Common myeloid progenitor, CD34-positive (primary cell): ENCODE measurements at regions not wholly inside any gene's neighbourhood (a gene's known extent, or its start where the extent isn't known, plus 50 kb on each side); places are given as distances from the start of the nearest gene placed in this dataset.

Experiments used
- CTCF ChIA-PET: fragments of 350-600 bp; sonication (Branson Sonifier 250); formaldehyde crosslinking; loops from one replicate; lab custom pipeline; 2021; ENCODE audit warnings: antibody characterized with exemption; lab: Charles Lee
- POLR2A ChIA-PET: fragments of 350-600 bp; sonication (Branson Sonifier 250); formaldehyde crosslinking; loops from one replicate; lab custom pipeline; 2021; ENCODE audit warnings: antibody characterized with exemption; lab: Charles Lee
- DNase-seq, 3 donors: peaks; one replicate each; pipeline versions ENCODE4 v3.0.0 to v3.0.0-alpha.2; 2013
- H3K27ac ChIP-seq, 2 experiments: 1 replicate in 1 of 2; 2 replicates in 1 of 2; pipeline ENCODE4 v1.7.0; 2013; ENCODE audit warnings: inconsistent platforms in 2 of 2, low read length in 2 of 2, mild to moderate bottlenecking in 2 of 2, low read depth in 1 of 2, moderate library complexity in 1 of 2; ENCODE audit not compliant: severe bottlenecking in 2 of 2, insufficient read depth in 1 of 2, poor library complexity in 1 of 2
- H3K27me3 ChIP-seq, 5 experiments: replicated peaks in 2 of 5; 1 replicate in 3 of 5; 2 replicates in 2 of 5; pipeline versions ENCODE4 v1.6.1 to v1.7.0; 2013; ENCODE audit warnings: low read length in 4 of 5, mild to moderate bottlenecking in 2 of 5, moderate library complexity in 2 of 5, inconsistent platforms in 1 of 5; ENCODE audit not compliant: insufficient read depth in 5 of 5, control insufficient read depth in 4 of 5
- H3K36me3 ChIP-seq, 4 experiments: 1 replicate in 2 of 4; 2 replicates in 2 of 4; pipeline versions ENCODE4 v1.6.1 to v1.7.0; 2013; ENCODE audit warnings: low read length in 3 of 4, control low read depth in 1 of 4, mild to moderate bottlenecking in 1 of 4; ENCODE audit not compliant: control insufficient read depth in 4 of 4, insufficient read depth in 4 of 4
- H3K4me1 ChIP-seq, 4 experiments: 1 replicate in 3 of 4; 2 replicates in 1 of 4; pipeline versions ENCODE4 v1.6.1 to v1.7.1; 2013; ENCODE audit warnings: low read length in 3 of 4, mild to moderate bottlenecking in 3 of 4, control low read depth in 1 of 4, inconsistent platforms in 1 of 4, moderate library complexity in 1 of 4; ENCODE audit not compliant: control insufficient read depth in 4 of 4, insufficient read depth in 4 of 4; ENCODE audit errors: control extremely low read depth in 1 of 4
- H3K4me3 ChIP-seq, 7 experiments: 1 replicate in 4 of 7; 2 replicates in 3 of 7; pipeline versions ENCODE4 v1.5.1 to v1.7.0; 2013; ENCODE audit warnings: mild to moderate bottlenecking in 7 of 7, low read length in 6 of 7, moderate library complexity in 6 of 7, inconsistent platforms in 2 of 7, low read depth in 2 of 7, control low read depth in 1 of 7; ENCODE audit not compliant: insufficient read depth in 4 of 7, control insufficient read depth in 1 of 7; ENCODE audit errors: extremely low read depth in 1 of 7
- H3K9me3 ChIP-seq, 5 experiments: 1 replicate in 4 of 5; 2 replicates in 1 of 5; pipeline versions ENCODE4 v1.6.1 to v1.7.1; 2013; ENCODE audit warnings: low read length in 4 of 5, mild to moderate bottlenecking in 2 of 5, inconsistent platforms in 1 of 5, low read depth in 1 of 5, moderate library complexity in 1 of 5; ENCODE audit not compliant: control insufficient read depth in 4 of 5, insufficient read depth in 2 of 5; ENCODE audit errors: control extremely low read depth in 1 of 5
- WGBS: methylation state at CpG from one replicate; pipeline ENCODE4 v1.1.5; 2013; ENCODE audit not compliant: insufficient coverage; 5-methylcytosine and 5-hydroxymethylcytosine counted together

DNA sequence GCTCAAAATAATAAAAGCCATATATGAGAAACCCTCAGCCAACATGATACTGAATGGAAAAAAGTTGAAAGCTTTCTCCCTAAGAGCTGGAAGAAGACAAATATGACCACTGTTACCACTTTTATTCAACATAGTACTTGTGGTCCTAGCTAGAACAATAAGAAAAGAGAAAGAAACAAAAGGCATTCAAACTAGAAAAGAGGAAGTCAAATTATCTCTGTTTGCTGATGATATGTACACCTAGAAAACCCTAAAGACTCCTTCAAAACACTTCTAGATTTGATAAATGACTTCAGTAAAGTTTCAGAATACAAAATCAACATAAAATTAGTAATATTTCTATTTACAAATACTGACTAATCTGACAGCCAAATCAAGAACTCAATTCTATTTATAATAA lies 328.8 kb upstream of the GCFC2 start:
- ChIA-PET POLR2A (no interaction called here), CTCF (no interaction called here)
- Histone ChIP-seq H3K9me3 (no peaks in the 10 kb centered on the region), H3K36me3 (no peaks in the 10 kb centered on the region), H3K4me3 (no peak overlapping the region), H3K4me1 (no peaks in the 10 kb centered on the region), H3K27ac (no peak overlapping the region), H3K27me3 (no peaks in the 10 kb centered on the region)
- no peak for DNase-seq

DNA sequence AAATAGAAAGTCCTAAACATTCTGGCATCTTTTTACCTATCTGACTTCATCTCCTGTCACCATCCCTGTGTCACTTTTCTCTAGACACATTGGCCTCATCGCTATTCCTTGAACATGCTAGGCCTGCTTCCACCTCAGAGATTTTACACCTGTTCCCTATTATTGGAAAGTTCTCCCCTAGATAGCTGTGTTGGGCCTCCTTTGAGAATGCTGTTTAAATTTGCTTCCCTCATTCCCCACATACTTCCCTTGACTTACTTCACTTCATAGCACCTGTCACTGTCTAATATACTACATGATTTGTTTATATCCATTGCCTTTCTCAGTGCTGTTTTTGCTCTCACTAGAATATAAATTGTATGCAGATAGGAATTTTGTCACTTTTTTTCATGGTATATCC lies 317.0 kb upstream of the GCFC2 start:
- H3K36me3 ChIP-seq = no peaks in the 10 kb centered on the region
- no peak for DNase-seq
- no peaks in the 10 kb centered on the region for H3K9me3 ChIP-seq
- no peaks in the 10 kb centered on the region for H3K27me3 ChIP-seq
- no peak overlapping the region for H3K4me3 ChIP-seq
- WGBS = 100% methylated on average over 1 of the region's 1 CpG
- H3K27ac ChIP-seq = no peak overlapping the region
- CTCF ChIA-PET = no interaction called here
- POLR2A ChIA-PET = no interaction called here
- H3K4me1 ChIP-seq = no peaks in the 10 kb centered on the region

DNA sequence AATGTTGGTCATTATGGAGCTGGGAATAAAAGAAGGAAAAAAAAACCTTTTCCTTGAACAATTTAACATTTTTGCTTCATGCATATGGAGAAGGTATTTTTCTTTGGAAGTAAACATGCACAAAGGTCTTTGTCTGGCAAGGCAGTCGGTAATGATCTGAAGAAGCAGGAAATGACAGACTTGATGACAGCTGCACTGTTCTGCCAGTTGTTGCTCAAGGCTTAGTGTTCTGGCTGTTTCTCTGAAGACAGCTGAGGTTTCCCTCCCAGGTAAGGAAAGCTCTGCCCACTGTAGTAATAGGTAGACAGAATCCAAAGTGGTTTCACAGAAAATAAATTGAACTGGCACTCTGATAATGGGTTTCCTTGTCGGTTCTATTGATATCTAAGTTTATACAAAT lies 308.4 kb upstream of the GCFC2 start:
- H3K27me3 ChIP-seq = no peaks in the 10 kb centered on the region
- no peak for DNase-seq
- 14% methylated on average over 1 of the region's 2 CpGs for WGBS
- H3K4me1 ChIP-seq = no peaks in the 10 kb centered on the region
- H3K4me3 ChIP-seq = no peak overlapping the region
- CTCF ChIA-PET = no interaction called here
- POLR2A ChIA-PET = no interaction called here
- H3K36me3 ChIP-seq = no peaks in the 10 kb centered on the region
- H3K27ac ChIP-seq = no peak overlapping the region
- no peaks in the 10 kb centered on the region for H3K9me3 ChIP-seq

DNA sequence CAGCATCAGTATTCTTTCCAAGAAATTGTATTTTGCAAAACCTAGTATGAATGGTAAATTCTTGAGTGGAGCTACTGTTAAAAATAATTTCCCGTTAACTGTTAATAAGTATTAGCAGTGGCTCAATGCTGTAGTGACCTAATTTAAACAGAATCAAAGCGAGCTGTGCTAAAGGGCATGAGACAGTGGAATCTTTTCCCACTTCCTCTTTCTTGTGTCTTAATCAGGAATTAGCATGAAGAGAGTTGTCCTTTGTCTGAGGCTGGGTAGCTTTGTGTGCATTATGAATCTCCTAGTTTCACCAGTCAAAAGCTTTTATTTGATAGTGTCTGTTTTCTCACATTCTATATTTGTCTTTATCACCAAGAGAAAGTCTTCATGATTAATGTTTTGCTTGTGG lies 298.8 kb upstream of the GCFC2 start:
- no peak for DNase-seq
- ChIA-PET POLR2A (no interaction called here), CTCF (no interaction called here)

DNA sequence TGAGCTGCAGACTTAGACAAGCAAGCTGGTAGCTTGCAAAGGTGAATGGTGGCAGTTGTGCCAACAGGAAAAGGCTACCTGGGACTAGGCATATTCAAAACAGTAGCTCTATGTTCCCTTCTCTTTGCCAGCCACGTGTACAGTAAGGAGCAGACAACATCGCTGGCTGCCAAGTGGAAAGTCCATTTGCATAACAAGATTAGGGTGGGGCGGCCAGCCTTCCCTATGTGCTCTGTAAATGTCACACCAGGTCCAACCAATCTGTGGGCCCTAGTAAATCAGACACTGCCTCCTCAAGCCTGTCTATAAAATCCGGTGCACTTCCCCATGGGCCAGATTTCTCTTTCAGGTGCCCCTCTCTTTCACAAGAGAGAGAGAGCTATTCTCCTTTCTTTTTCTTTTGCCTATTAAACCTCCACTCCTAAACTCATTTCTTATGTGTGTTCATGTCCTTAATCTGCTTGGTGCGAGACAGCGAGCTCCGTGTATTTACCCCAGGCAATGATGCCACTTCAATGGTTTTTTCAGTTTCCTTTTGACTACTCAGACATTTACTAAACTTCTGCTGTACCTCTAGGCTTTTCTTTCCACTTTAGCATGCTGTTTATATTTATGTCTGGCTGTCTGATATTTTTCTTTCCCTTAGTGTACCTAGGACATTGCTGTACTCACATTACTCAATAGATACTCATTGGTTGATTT lies 297.4 kb upstream of the GCFC2 start:
- POLR2A ChIA-PET = no interaction called here
- no peak overlapping the region for H3K4me3 ChIP-seq
- no peaks in the 10 kb centered on the region for H3K36me3 ChIP-seq
- no peak for DNase-seq
- no peak overlapping the region for H3K27ac ChIP-seq
- CTCF ChIA-PET = no interaction called here
- H3K4me1 ChIP-seq = no peaks in the 10 kb centered on the region
- H3K9me3 ChIP-seq = no peaks in the 10 kb centered on the region
- WGBS = 61% methylated on average over 4 of the region's 7 CpGs
- H3K27me3 ChIP-seq = no peaks in the 10 kb centered on the region

More for the DNA sequence above, 298.8 kb upstream of the GCFC2 start:
- Histone ChIP-seq H3K27me3 (no peaks in the 10 kb centered on the region), H3K27ac (no peak overlapping the region), H3K4me3 (no peak overlapping the region), H3K4me1 (no peaks in the 10 kb centered on the region), H3K9me3 (peaks cover 0 to 1% (median 0%) of the 10 kb centered on the region in 5 experiments), H3K36me3 (no peaks in the 10 kb centered on the region)
- 90% methylated on average over 2 of the region's 2 CpGs for WGBS

DNA sequence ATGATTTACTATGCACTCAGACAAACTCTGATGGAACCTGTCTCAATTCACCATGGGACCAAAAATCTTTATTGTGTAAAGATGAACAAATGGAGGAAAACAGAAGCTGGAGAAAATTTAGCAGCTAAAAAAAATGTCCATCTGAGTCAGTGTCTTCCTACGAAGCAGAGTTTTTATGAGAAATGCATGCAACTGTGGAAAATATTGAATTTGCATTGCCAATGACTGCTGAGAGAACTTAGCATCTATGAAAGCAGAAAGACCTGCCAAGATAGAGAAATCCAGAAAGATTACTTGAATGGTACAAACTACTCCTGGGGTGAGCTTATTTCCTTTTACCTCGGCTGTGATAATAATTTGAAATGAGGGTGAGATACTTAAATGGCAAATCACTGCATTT lies 289.7 kb upstream of the GCFC2 start:
- no peaks in the 10 kb centered on the region for H3K36me3 ChIP-seq
- no peak overlapping the region for H3K27ac ChIP-seq
- no peaks in the 10 kb centered on the region for H3K4me1 ChIP-seq
- DNase-seq = no peak
- 83% methylated on average over 1 of the region's 2 CpGs for WGBS
- peaks cover 0 to 2% (median 0%) of the 10 kb centered on the region in 5 experiments for H3K9me3 ChIP-seq
- ChIA-PET CTCF (no interaction called here), POLR2A (no interaction called here)
- no peak overlapping the region for H3K4me3 ChIP-seq
- H3K27me3 ChIP-seq = no peaks in the 10 kb centered on the region

DNA sequence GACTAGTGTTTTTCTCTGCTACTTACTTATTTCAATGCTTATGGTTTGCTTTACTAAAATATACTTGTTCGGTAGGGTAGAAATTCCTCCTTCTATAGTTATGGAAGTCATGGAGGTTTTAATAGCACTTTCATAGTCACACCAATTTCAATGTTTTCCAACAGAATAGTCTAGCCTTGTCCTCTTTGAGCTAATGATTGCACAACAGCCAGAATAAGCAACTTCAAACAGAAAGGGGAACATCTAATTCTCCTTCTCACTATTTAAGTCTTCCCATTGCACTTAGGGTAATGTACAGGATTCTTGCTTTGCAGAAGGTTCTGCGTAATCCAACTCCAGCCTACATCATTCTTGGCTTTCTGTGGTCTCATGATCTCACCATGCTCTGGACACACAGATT lies 287.7 kb upstream of the GCFC2 start:
- no peaks in the 10 kb centered on the region for H3K36me3 ChIP-seq
- ChIA-PET POLR2A (no interaction called here), CTCF (no interaction called here)
- H3K4me1 ChIP-seq = no peaks in the 10 kb centered on the region
- WGBS = 83% methylated on average over 1 of the region's 2 CpGs
- no peaks in the 10 kb centered on the region for H3K27me3 ChIP-seq
- no peak overlapping the region for H3K4me3 ChIP-seq
- no peak overlapping the region for H3K27ac ChIP-seq
- DNase-seq = no peak
- H3K9me3 ChIP-seq = peaks cover 0 to 7% (median 4%) of the 10 kb centered on the region in 5 experiments
